ENCODE measurements at regions not wholly inside any gene's neighbourhood (a gene's known extent, or its start where the extent isn't known, plus 50 kb on each side); places are given as distances from the start of the nearest gene placed in this dataset.

GRCh38 chr1:185674201-185674600 is 60.0 kb upstream of the HMCN1 start:
- H3K4me1 ChIP-seq (ENCODE audit: low read depth, poor library complexity, severe bottlenecking): peaks cover 5% of the 10 kb centered on the region
- H3K27me3 ChIP-seq (ENCODE audit: insufficient read depth, low read depth): no peaks in the 10 kb centered on the region
- no peak overlapping the region for H3K4me3 ChIP-seq (IDR thresholded peaks at IDR 0.05; ENCODE audit: insufficient read depth, low read depth, low read length)
- no peaks in the 10 kb centered on the region for H3K79me2 ChIP-seq (ENCODE audit: insufficient read depth, low read depth)
- no peak overlapping the region for H3K27ac ChIP-seq
- no peak for TF ChIP-seq CTCF (conservative IDR thresholded peaks at IDR 0.05; ENCODE audit: low read depth, low read length)
- H3K9ac ChIP-seq: no peak overlapping the region
- H3K4me2 ChIP-seq: no peak overlapping the region
- no peaks in the 10 kb centered on the region for H3K36me3 ChIP-seq (ENCODE audit: insufficient read depth)
- no peak overlapping the region for H2AFZ ChIP-seq (ENCODE audit: low read depth)
- no peaks in the 10 kb centered on the region for H4K20me1 ChIP-seq (ENCODE audit: insufficient read depth)

GRCh38 chr1:185672719-185673360 is 61.4 kb upstream of the HMCN1 start:
- Histone ChIP-seq H3K27me3 (ENCODE audit: insufficient read depth, low read depth) (no peaks in the 10 kb centered on the region), H3K27ac (no peak overlapping the region), H3K36me3 (ENCODE audit: insufficient read depth) (no peaks in the 10 kb centered on the region), H3K4me3 (IDR thresholded peaks at IDR 0.05; ENCODE audit: insufficient read depth, low read depth, low read length) (no peak overlapping the region), H3K4me1 (ENCODE audit: low read depth, poor library complexity, severe bottlenecking) (peaks cover 5% of the 10 kb centered on the region), H2AFZ (ENCODE audit: low read depth) (no peak overlapping the region), H3K9ac (no peak overlapping the region), H4K20me1 (ENCODE audit: insufficient read depth) (no peaks in the 10 kb centered on the region), H3K4me2 (no peak overlapping the region), H3K79me2 (ENCODE audit: insufficient read depth, low read depth) (no peaks in the 10 kb centered on the region)
- TF ChIP-seq CTCF (conservative IDR thresholded peaks at IDR 0.05; ENCODE audit: low read depth, low read length): no peak

- H3K27ac ChIP-seq: no peak overlapping the region
- no peaks in the 10 kb centered on the region for H3K36me3 ChIP-seq (ENCODE audit: insufficient read depth)
- TF ChIP-seq CTCF (conservative IDR thresholded peaks at IDR 0.05; ENCODE audit: low read depth, low read length): peak; percentile 68
- peaks cover 5% of the 10 kb centered on the region for H3K4me1 ChIP-seq (ENCODE audit: low read depth, poor library complexity, severe bottlenecking)
- H3K4me2 ChIP-seq: no peak overlapping the region
- H4K20me1 ChIP-seq (ENCODE audit: insufficient read depth): no peaks in the 10 kb centered on the region
- no peak overlapping the region for H3K4me3 ChIP-seq (IDR thresholded peaks at IDR 0.05; ENCODE audit: insufficient read depth, low read depth, low read length)
- no peak overlapping the region for H3K9ac ChIP-seq
- H2AFZ ChIP-seq (ENCODE audit: low read depth): no peak overlapping the region
- H3K27me3 ChIP-seq (ENCODE audit: insufficient read depth, low read depth): no peaks in the 10 kb centered on the region
- H3K79me2 ChIP-seq (ENCODE audit: insufficient read depth, low read depth): no peaks in the 10 kb centered on the region
Observed at GRCh38 chr1:185670187-185670627, 64.0 kb upstream of the HMCN1 start.

GRCh38 chr1:185668013-185668412 is 66.2 kb upstream of the HMCN1 start:
- Histone ChIP-seq H2AFZ (ENCODE audit: low read depth) (no peak overlapping the region), H3K4me3 (IDR thresholded peaks at IDR 0.05; ENCODE audit: insufficient read depth, low read depth, low read length) (no peak overlapping the region), H3K4me2 (no peak overlapping the region), H4K20me1 (ENCODE audit: insufficient read depth) (no peaks in the 10 kb centered on the region), H3K27me3 (ENCODE audit: insufficient read depth, low read depth) (no peaks in the 10 kb centered on the region), H3K36me3 (ENCODE audit: insufficient read depth) (no peaks in the 10 kb centered on the region), H3K27ac (no peak overlapping the region), H3K9ac (no peak overlapping the region), H3K4me1 (ENCODE audit: low read depth, poor library complexity, severe bottlenecking) (peaks cover 5% of the 10 kb centered on the region), H3K79me2 (ENCODE audit: insufficient read depth, low read depth) (no peaks in the 10 kb centered on the region)
- no peak for TF ChIP-seq CTCF (conservative IDR thresholded peaks at IDR 0.05; ENCODE audit: low read depth, low read length)
